A673 (cell line): ENCODE measurements at regions not wholly inside any gene's neighbourhood (a gene's known extent, or its start where the extent isn't known, plus 50 kb on each side); places are given as distances from the start of the nearest gene placed in this dataset.

Source experiments
- BruUV-seq: library from RNA; stranded (reverse); fragments of 400-500 nt; replicated peaks from 2 replicates; lab custom pipeline; 2021; lab: Mats Ljungman, UMichigan
- CTCF ChIA-PET: fragments of 300-600 bp; sonication (Branson Sonifier 250); formaldehyde crosslinking; loops from one replicate; lab custom pipeline; 2022; ENCODE audit warnings: antibody characterized with exemption; lab: Charles Lee
- POLR2A ChIA-PET: fragments of 300-600 bp; sonication (Branson Sonifier 250); formaldehyde crosslinking; loops from one replicate; lab custom pipeline; 2022; ENCODE audit warnings: antibody characterized with exemption; ENCODE audit not compliant: low non-redundant PET; lab: Charles Lee
- DNase-seq: peaks from one replicate; pipeline ENCODE4 v3.0.0-alpha.2; 2015; ENCODE audit warnings: low spot score
- H3K27ac ChIP-seq: fragments of 200-600 bp; sonication (generic); 2 replicates; pipeline ENCODE4 v1.5.1; 2016; ENCODE audit warnings: mixed run types, low read depth, mild to moderate bottlenecking, mixed read lengths, antibody characterized with exemption, low read length; ENCODE audit not compliant: poor library complexity, severe bottlenecking
- H3K27me3 ChIP-seq: fragments of 200-600 bp; sonication (generic); replicated peaks from 2 replicates; pipeline ENCODE4 v1.6.1; 2017; ENCODE audit warnings: mixed run types, low read depth, mild to moderate bottlenecking, mixed read lengths, antibody characterized with exemption, low read length; ENCODE audit not compliant: insufficient read depth, poor library complexity
- H3K36me3 ChIP-seq: fragments of 200-600 bp; sonication (generic); 2 replicates; pipeline ENCODE4 v1.6.1; 2016; ENCODE audit warnings: mixed run types, mild to moderate bottlenecking, mixed read lengths, antibody characterized with exemption, low read length; ENCODE audit not compliant: insufficient read depth, poor library complexity, severe bottlenecking
- H3K4me1 ChIP-seq: fragments of 200-600 bp; sonication (generic); 2 replicates; pipeline ENCODE4 v1.6.1; 2017; ENCODE audit warnings: mixed run types, mild to moderate bottlenecking, mixed read lengths, antibody characterized with exemption, low read length; ENCODE audit not compliant: insufficient read depth, poor library complexity, severe bottlenecking
- H3K4me3 ChIP-seq: fragments of 200-600 bp; sonication (generic); 2 replicates; pipeline ENCODE4 v1.5.1; 2016; ENCODE audit warnings: low read depth, mixed run types, mild to moderate bottlenecking, mixed read lengths, low read length; ENCODE audit not compliant: poor library complexity, severe bottlenecking
- H3K9me3 ChIP-seq: fragments of 200-600 bp; sonication (generic); 2 replicates; pipeline ENCODE4 v1.6.1; 2016; ENCODE audit warnings: mixed run types, low read depth, mild to moderate bottlenecking, mixed read lengths, antibody characterized with exemption, low read length; ENCODE audit not compliant: poor library complexity, severe bottlenecking
- EZH2 ChIP-seq: fragments of 200-600 bp; sonication (generic); IDR thresholded peaks from 2 replicates; pipeline ENCODE4 v1.6.1; 2017; ENCODE audit warnings: borderline replicate concordance, low read depth, mild to moderate bottlenecking, mixed read lengths, antibody characterized with exemption, low read length; ENCODE audit not compliant: poor library complexity, severe bottlenecking
- intact Hi-C: fragments of 100-400 bp; cut with micrococcal nuclease; formaldehyde crosslinking; loops from one replicate; pipeline ENCODE4 v1.10.0; 2022; ENCODE audit not compliant: unreplicated experiment
- TF ChIP-seq, protein P1 (sequence below): fragments of 300-800, 200-600 bp; sonication (generic); conservative IDR thresholded peaks from 2 replicates; pipeline ENCODE4 v1.5.1; 2017; ENCODE audit warnings: low read depth, mild to moderate bottlenecking, antibody characterized with exemption, low read length, moderate library complexity, mixed read lengths

DNA sequence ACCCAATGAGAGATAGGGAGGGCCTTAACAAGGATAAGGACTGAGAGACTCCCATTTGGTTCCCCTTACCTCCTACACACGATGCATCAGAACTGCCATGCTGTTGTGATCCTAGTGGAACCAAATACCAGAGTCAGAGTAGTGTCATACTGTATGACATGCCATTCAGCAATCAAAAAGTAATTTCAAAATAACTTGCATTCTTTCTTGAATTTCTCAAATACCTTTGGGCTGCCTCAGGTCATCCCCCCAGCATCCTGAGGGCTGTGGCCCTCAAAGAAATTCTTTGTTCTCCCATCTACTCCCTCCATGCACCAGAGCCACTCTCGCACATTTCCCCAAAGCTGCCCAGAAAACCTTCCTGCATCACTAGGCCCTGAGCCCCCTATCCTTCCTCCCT lies 68.9 kb upstream of the PPP2R3A start:
- Histone ChIP-seq H3K36me3 (no peaks in the 10 kb centered on the region), H3K27me3 (peaks cover 37% of the 10 kb centered on the region), H3K27ac (no peak overlapping the region), H3K4me1 (no peaks in the 10 kb centered on the region), H3K4me3 (no peak overlapping the region), H3K9me3 (no peaks in the 10 kb centered on the region)
- CTCF ChIA-PET = no interaction called here
- no peak for DNase-seq
- TF ChIP-seq, protein P1, sequence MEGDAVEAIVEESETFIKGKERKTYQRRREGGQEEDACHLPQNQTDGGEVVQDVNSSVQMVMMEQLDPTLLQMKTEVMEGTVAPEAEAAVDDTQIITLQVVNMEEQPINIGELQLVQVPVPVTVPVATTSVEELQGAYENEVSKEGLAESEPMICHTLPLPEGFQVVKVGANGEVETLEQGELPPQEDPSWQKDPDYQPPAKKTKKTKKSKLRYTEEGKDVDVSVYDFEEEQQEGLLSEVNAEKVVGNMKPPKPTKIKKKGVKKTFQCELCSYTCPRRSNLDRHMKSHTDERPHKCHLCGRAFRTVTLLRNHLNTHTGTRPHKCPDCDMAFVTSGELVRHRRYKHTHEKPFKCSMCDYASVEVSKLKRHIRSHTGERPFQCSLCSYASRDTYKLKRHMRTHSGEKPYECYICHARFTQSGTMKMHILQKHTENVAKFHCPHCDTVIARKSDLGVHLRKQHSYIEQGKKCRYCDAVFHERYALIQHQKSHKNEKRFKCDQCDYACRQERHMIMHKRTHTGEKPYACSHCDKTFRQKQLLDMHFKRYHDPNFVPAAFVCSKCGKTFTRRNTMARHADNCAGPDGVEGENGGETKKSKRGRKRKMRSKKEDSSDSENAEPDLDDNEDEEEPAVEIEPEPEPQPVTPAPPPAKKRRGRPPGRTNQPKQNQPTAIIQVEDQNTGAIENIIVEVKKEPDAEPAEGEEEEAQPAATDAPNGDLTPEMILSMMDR = no peak
- TF ChIP-seq EZH2 = no peak
- intact Hi-C loops = loop anchor here (5.0 kb wide), 1 partner anchor 146 kb away; no protein-coding TSS in a partner anchor
- POLR2A ChIA-PET = no interaction called here
- BruUV-seq = no TSS peak

DNA sequence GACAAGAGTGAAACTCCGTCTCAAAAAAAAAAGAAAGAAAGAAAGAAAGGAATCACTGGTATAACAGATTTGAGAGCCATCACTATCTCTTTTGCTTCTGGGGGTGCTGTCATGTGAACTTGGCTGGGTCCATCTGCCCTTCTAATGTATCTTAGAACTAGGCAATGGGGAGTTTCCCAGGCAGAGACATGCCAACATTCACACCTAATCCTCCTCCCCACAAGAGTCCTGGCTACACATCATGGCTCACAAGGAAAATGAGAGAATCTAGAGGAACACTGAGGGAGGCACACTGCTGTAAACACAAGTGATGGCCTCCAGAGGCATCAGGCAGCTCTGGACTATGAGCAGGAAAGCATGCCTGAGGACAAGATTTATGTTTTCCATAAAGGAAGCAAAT lies 67.8 kb upstream of the PPP2R3A start:
- no TSS peak for BruUV-seq
- H3K27me3 ChIP-seq = peaks cover 38% of the 10 kb centered on the region
- no peaks in the 10 kb centered on the region for H3K36me3 ChIP-seq
- POLR2A ChIA-PET = no interaction called here
- DNase-seq = no peak
- CTCF ChIA-PET = no interaction called here
- no peaks in the 10 kb centered on the region for H3K4me1 ChIP-seq
- H3K27ac ChIP-seq = no peak overlapping the region
- no peaks in the 10 kb centered on the region for H3K9me3 ChIP-seq
- intact Hi-C loops = loop anchor here (5.0 kb wide), 1 partner anchor 145 kb away; no protein-coding TSS in a partner anchor
- TF ChIP-seq, protein P1 = no peak
- TF ChIP-seq EZH2 = no peak
- no peak overlapping the region for H3K4me3 ChIP-seq

DNA sequence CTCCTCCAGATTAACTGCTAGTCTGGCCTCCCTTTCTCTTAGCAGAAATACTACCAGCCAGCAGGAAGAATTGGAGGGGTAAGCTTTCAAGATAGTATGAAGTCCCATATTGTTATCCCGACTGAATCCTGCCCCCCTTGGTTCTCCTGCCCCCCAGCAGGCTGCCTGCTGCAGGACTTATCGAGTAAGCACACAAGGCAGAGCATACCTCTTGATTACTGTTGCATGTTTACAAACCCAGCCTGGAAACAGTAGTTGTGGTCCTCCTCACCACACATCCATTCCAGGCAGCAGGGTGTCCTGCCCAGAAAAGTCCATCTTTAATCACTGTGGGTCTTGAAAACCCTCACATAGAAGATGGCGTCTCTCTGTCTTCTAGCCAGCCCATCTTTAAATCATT lies 66.8 kb upstream of the PPP2R3A start:
- H3K9me3 ChIP-seq = no peaks in the 10 kb centered on the region
- CTCF ChIA-PET = no interaction called here

More for the DNA sequence above, 66.8 kb upstream of the PPP2R3A start:
- POLR2A ChIA-PET = no interaction called here
- Histone ChIP-seq H3K27ac (no peak overlapping the region), H3K27me3 (peaks cover 33% of the 10 kb centered on the region), H3K4me1 (no peaks in the 10 kb centered on the region), H3K36me3 (no peaks in the 10 kb centered on the region), H3K4me3 (no peak overlapping the region)
- no TSS peak for BruUV-seq
- no peak for DNase-seq
- TF ChIP-seq, protein P1 = no peak
- intact Hi-C loops = loop anchor here (5.0 kb wide), 1 partner anchor 144 kb away; no protein-coding TSS in a partner anchor
